Ishikawa (cell line): ENCODE measurements at regions not wholly inside any gene's neighbourhood (a gene's known extent, or its start where the extent isn't known, plus 50 kb on each side); places are given as distances from the start of the nearest gene placed in this dataset.

Experiments
- CEBPB ChIP-seq: IDR thresholded peaks from 2 replicates; pipeline ENCODE4 v1.6.1; 2012
- CREB1 ChIP-seq: IDR thresholded peaks from 2 replicates; pipeline ENCODE4 v1.6.1; 2012; ENCODE audit warnings: low read depth
- EP300 ChIP-seq: IDR thresholded peaks from 2 replicates; pipeline ENCODE4 v1.6.1; 2012; ENCODE audit warnings: borderline replicate concordance
- FOXM1 ChIP-seq: IDR thresholded peaks from 2 replicates; pipeline ENCODE4 v1.6.1; 2012; ENCODE audit warnings: low read depth, borderline replicate concordance
- NFIC ChIP-seq: IDR thresholded peaks from 2 replicates; pipeline ENCODE4 v1.6.1; 2012
- RAD21 ChIP-seq: IDR thresholded peaks from 2 replicates; pipeline ENCODE4 v1.6.1; 2012; ENCODE audit warnings: low read depth
- REST ChIP-seq: IDR thresholded peaks from 2 replicates; pipeline ENCODE4 v1.6.1; 2012; ENCODE audit warnings: low read depth, mild to moderate bottlenecking
- TAF1 ChIP-seq: IDR thresholded peaks from 2 replicates; pipeline ENCODE4 v1.6.1; 2012; ENCODE audit warnings: low read depth, mild to moderate bottlenecking
- TCF12 ChIP-seq: IDR thresholded peaks from 2 replicates; pipeline ENCODE4 v1.6.1; 2012; ENCODE audit warnings: low read depth
- TEAD4 ChIP-seq: IDR thresholded peaks from 2 replicates; pipeline ENCODE4 v1.6.1; 2012
- YY1 ChIP-seq: IDR thresholded peaks from 2 replicates; pipeline ENCODE4 v1.6.1; 2012; ENCODE audit warnings: low read depth
- TF ChIP-seq, protein P1 (sequence below): IDR thresholded peaks from 2 replicates; pipeline ENCODE4 v1.6.1; 2012
- TF ChIP-seq, protein P2 (sequence below): IDR thresholded peaks from 2 replicates; pipeline ENCODE4 v1.6.1; 2012

GRCh38 chr15:19984101-19984500 is 557.5 kb downstream of the GOLGA6L6 start:
- TF ChIP-seq CREB1 (no peak), TEAD4 (no peak), CEBPB (no peak), EP300 (no peak), REST (no peak), TAF1 (no peak), YY1 (no peak), NFIC (no peak), RAD21 (no peak), FOXM1 (no peak), TCF12 (no peak)
- TF ChIP-seq, protein P1, sequence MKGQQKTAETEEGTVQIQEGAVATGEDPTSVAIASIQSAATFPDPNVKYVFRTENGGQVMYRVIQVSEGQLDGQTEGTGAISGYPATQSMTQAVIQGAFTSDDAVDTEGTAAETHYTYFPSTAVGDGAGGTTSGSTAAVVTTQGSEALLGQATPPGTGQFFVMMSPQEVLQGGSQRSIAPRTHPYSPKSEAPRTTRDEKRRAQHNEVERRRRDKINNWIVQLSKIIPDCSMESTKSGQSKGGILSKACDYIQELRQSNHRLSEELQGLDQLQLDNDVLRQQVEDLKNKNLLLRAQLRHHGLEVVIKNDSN = no peak
- TF ChIP-seq, protein P2, sequence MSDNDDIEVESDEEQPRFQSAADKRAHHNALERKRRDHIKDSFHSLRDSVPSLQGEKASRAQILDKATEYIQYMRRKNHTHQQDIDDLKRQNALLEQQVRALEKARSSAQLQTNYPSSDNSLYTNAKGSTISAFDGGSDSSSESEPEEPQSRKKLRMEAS = no peak
